ENCODE measurements at regions not wholly inside any gene's neighbourhood (a gene's known extent, or its start where the extent isn't known, plus 50 kb on each side); places are given as distances from the start of the nearest gene placed in this dataset.

- WGBS (ENCODE audit: extremely low coverage, insufficient read length, low lambda C conversion rate), result no CpG with 5 or more reads among the region's 1 CpG
- H4K5ac ChIP-seq (ENCODE audit: insufficient read length, low read depth, low read length), result no peak overlapping the region
- no peak overlapping the region for H2BK15ac ChIP-seq (ENCODE audit: low read depth, low read length)
- H2BK20ac ChIP-seq (ENCODE audit: low read depth, low read length, poor library complexity, severe bottlenecking), result no peak overlapping the region
- Mint-ChIP-seq H3K27ac (no peak overlapping the region), H3K36me3 (ENCODE audit: insufficient read depth in 1 of 3, low read depth in 3 of 3) (no peaks in the 10 kb centered on the region; a peak in 1 of 7 replicates), H3K4me1 (no peaks in the 10 kb centered on the region), H3K9me3 (peaks cover 2 to 6% of the 10 kb centered on the region in 2 experiments; a peak in 3 of 5 replicates), H3K27me3 (ENCODE audit: low read depth) (no peaks in the 10 kb centered on the region), H3K4me3 (no peak overlapping the region)
- H3K23ac ChIP-seq (ENCODE audit: insufficient read length, low read depth, low read length), result no peak overlapping the region
- no peak for TF ChIP-seq CTCF (conservative IDR thresholded peaks at IDR 0.05)
- H2AFZ ChIP-seq (ENCODE audit: low read length), result no peak overlapping the region
- H3K4me1 ChIP-seq (ENCODE audit: insufficient read depth, low read length), result no peaks in the 10 kb centered on the region
- H2BK12ac ChIP-seq (ENCODE audit: insufficient read length, low read depth, low read length), result no peak overlapping the region
- no peaks in the 10 kb centered on the region for H3K9me3 ChIP-seq (ENCODE audit: control insufficient read depth, low read depth, low read length)
- H3K27me3 ChIP-seq (ENCODE audit: insufficient read depth, low read length), result no peaks in the 10 kb centered on the region
- H4K8ac ChIP-seq (replicated peaks; ENCODE audit: insufficient read length, low read depth, low read length), result no peak overlapping the region
- H3K56ac ChIP-seq (ENCODE audit: insufficient read length, low read depth, low read length), result no peak overlapping the region
- H3K4me2 ChIP-seq (ENCODE audit: insufficient read depth, insufficient read length, low read length), result no peak overlapping the region
- no peak overlapping the region for H3K4ac ChIP-seq (ENCODE audit: low read depth, low read length)
- DNase-seq, result no peak
- H2BK120ac ChIP-seq (ENCODE audit: low read depth, low read length, poor library complexity, severe bottlenecking), result no peak overlapping the region
- H2AK5ac ChIP-seq (ENCODE audit: insufficient read length, low read length), result no peak overlapping the region
- H4K91ac ChIP-seq (ENCODE audit: insufficient read length, low read depth, low read length), result no peak overlapping the region
- no peaks in the 10 kb centered on the region for H3K79me2 ChIP-seq (ENCODE audit: insufficient read depth, low read length)
- H3K79me1 ChIP-seq (ENCODE audit: insufficient read depth, low read depth, low read length, poor library complexity, severe bottlenecking), result no peaks in the 10 kb centered on the region
- H3K23me2 ChIP-seq (ENCODE audit: insufficient read length, low read depth, low read length, poor library complexity, severe bottlenecking), result no peaks in the 10 kb centered on the region
- no peak overlapping the region for H3K27ac ChIP-seq (ENCODE audit: insufficient read length, low read depth, low read length)
- no peak overlapping the region for H3K14ac ChIP-seq (ENCODE audit: insufficient read depth, low read length)
- no peak overlapping the region for H3K18ac ChIP-seq (ENCODE audit: insufficient read length, low read depth, low read length)
- H3K9ac ChIP-seq (ENCODE audit: extremely low read depth, insufficient read length, low read length), result no peak overlapping the region
- no peaks in the 10 kb centered on the region for H4K20me1 ChIP-seq (ENCODE audit: control insufficient read depth, insufficient read depth, insufficient read length)
- no peak overlapping the region for H2BK5ac ChIP-seq (ENCODE audit: insufficient read length, low read length)
- no peak overlapping the region for H3T11ph ChIP-seq (ENCODE audit: low read length)
Measured at GRCh38 chr1:70914224-70914623, 133.4 kb downstream of the PTGER3 start.

All from H9 (cell line).